ENCODE measurements at regions not wholly inside any gene's neighbourhood (a gene's known extent, or its start where the extent isn't known, plus 50 kb on each side); places are given as distances from the start of the nearest gene placed in this dataset.

DNA sequence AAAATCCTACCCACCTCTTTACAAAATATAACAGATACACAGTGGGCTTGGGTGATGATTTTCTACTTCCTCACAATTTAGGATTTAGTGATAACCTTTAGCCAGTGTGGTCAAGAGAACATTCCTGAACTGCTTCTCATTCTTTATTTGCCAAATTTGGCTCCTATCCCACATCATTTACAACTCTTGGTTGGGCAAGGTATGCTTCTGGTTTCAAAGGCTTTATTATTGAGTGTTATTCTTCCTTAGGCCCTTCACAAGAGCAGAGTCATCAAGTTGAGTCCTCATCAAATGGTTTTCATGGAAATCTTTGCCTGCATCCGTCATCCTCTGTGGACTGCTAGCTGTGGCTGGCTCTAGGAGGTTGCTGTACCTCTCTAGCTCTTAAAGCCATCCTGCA lies 472.0 kb upstream of the ETAA1 start:
- Histone ChIP-seq H2BK15ac (ENCODE audit: low read depth, low read length) (no peak overlapping the region), H2BK5ac (ENCODE audit: insufficient read length, low read length) (no peak overlapping the region), H2BK20ac (ENCODE audit: low read depth, low read length, poor library complexity, severe bottlenecking) (no peak overlapping the region), H3K23ac (ENCODE audit: insufficient read length, low read depth, low read length) (no peak overlapping the region), H3K9me3 (ENCODE audit: control insufficient read depth, low read depth, low read length) (no peaks in the 10 kb centered on the region), H3K4ac (ENCODE audit: low read depth, low read length) (no peak overlapping the region), H3K79me1 (ENCODE audit: insufficient read depth, low read depth, low read length, poor library complexity, severe bottlenecking) (no peaks in the 10 kb centered on the region), H3K4me1 (ENCODE audit: insufficient read depth, low read length) (no peaks in the 10 kb centered on the region), H3K9ac (ENCODE audit: extremely low read depth, insufficient read length, low read length) (no peak overlapping the region), H4K8ac (replicated peaks; ENCODE audit: insufficient read length, low read depth, low read length) (no peak overlapping the region), H2BK12ac (ENCODE audit: insufficient read length, low read depth, low read length) (no peak overlapping the region), H4K91ac (ENCODE audit: insufficient read length, low read depth, low read length) (no peak overlapping the region), H4K20me1 (ENCODE audit: control insufficient read depth, insufficient read depth, insufficient read length) (no peaks in the 10 kb centered on the region), H3K79me2 (ENCODE audit: insufficient read depth, low read length) (no peaks in the 10 kb centered on the region), H2AK5ac (ENCODE audit: insufficient read length, low read length) (no peak overlapping the region), H3T11ph (ENCODE audit: low read length) (no peak overlapping the region), H3K14ac (ENCODE audit: insufficient read depth, low read length) (no peak overlapping the region), H2AFZ (ENCODE audit: low read length) (no peak overlapping the region), H2BK120ac (ENCODE audit: low read depth, low read length, poor library complexity, severe bottlenecking) (no peak overlapping the region), H3K27me3 (ENCODE audit: insufficient read depth, low read length) (no peaks in the 10 kb centered on the region), H3K4me2 (ENCODE audit: insufficient read depth, insufficient read length, low read length) (no peak overlapping the region), H3K56ac (ENCODE audit: insufficient read length, low read depth, low read length) (no peak overlapping the region), H3K23me2 (ENCODE audit: insufficient read length, low read depth, low read length, poor library complexity, severe bottlenecking) (no peaks in the 10 kb centered on the region), H3K18ac (ENCODE audit: insufficient read length, low read depth, low read length) (no peak overlapping the region), H4K5ac (ENCODE audit: insufficient read length, low read depth, low read length) (no peak overlapping the region), H3K27ac (ENCODE audit: insufficient read length, low read depth, low read length) (no peak overlapping the region)
- no peak overlapping the region; a peak in 1 of 7 replicates for H3K27ac Mint-ChIP-seq
- no peak overlapping the region for H3K4me3 Mint-ChIP-seq
- TF ChIP-seq, protein P1, sequence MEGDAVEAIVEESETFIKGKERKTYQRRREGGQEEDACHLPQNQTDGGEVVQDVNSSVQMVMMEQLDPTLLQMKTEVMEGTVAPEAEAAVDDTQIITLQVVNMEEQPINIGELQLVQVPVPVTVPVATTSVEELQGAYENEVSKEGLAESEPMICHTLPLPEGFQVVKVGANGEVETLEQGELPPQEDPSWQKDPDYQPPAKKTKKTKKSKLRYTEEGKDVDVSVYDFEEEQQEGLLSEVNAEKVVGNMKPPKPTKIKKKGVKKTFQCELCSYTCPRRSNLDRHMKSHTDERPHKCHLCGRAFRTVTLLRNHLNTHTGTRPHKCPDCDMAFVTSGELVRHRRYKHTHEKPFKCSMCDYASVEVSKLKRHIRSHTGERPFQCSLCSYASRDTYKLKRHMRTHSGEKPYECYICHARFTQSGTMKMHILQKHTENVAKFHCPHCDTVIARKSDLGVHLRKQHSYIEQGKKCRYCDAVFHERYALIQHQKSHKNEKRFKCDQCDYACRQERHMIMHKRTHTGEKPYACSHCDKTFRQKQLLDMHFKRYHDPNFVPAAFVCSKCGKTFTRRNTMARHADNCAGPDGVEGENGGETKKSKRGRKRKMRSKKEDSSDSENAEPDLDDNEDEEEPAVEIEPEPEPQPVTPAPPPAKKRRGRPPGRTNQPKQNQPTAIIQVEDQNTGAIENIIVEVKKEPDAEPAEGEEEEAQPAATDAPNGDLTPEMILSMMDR (conservative IDR thresholded peaks at IDR 0.05), result no peak
- H3K27me3 Mint-ChIP-seq (ENCODE audit: low read depth), result no peaks in the 10 kb centered on the region
- no peak for DNase-seq
- no peaks in the 10 kb centered on the region for H3K4me1 Mint-ChIP-seq
- no peaks in the 10 kb centered on the region for H3K9me3 Mint-ChIP-seq
- WGBS (ENCODE audit: extremely low coverage, insufficient read length, low lambda C conversion rate), result no CpG with 5 or more reads among the region's 1 CpG
- H3K36me3 Mint-ChIP-seq (ENCODE audit: insufficient read depth in 1 of 3, low read depth in 3 of 3), result no peaks in the 10 kb centered on the region

Data from H9 (cell line).